Breast epithelium (tissue), 4 donors: ENCODE measurements at regions not wholly inside any gene's neighbourhood (a gene's known extent, or its start where the extent isn't known, plus 50 kb on each side); places are given as distances from the start of the nearest gene placed in this dataset.

Experiments used
- DNase-seq, 2 donors: peaks; one replicate each; pipeline ENCODE4 v3.0.0-alpha.2; 2019; ENCODE audit warnings: low spot score in 2 of 2
- H3K27ac ChIP-seq, 2 donors: fragments of 200-600 bp; sonication (generic) in 1 of 2; one replicate each; pipeline ENCODE4 v1.5.1; 2016 to 2019; ENCODE audit warnings: mild to moderate bottlenecking in 1 of 2
- H3K27me3 ChIP-seq, 2 donors: fragments of 200-600 bp; sonication (generic) in 1 of 2; one replicate each; pipeline versions ENCODE4 v1.5.1 to v1.6.0; 2017 to 2019; ENCODE audit warnings: control low read depth in 1 of 2, mild to moderate bottlenecking in 1 of 2
- H3K36me3 ChIP-seq: fragments of 200-600 bp; one replicate; pipeline ENCODE4 v1.5.1; 2019
- H3K4me1 ChIP-seq, 2 donors: fragments of 200-600 bp; sonication (generic); one replicate each; pipeline ENCODE4 v1.5.1; 2016 to 2019; ENCODE audit warnings: control low read depth in 1 of 2
- H3K4me3 ChIP-seq, 3 donors: fragments of 200-600 bp; sonication (generic); 1 replicate in 2 of 3; 2 replicates in 1 of 3; pipeline ENCODE4 v1.5.1; 2016 to 2019; ENCODE audit warnings: mild to moderate bottlenecking in 3 of 3, moderate library complexity in 2 of 3
- H3K9me3 ChIP-seq, 2 donors: fragments of 200-600 bp; sonication (generic) in 1 of 2; one replicate each; pipeline ENCODE4 v1.5.1; 2016 to 2019; ENCODE audit warnings: control low read depth in 1 of 2
- POLR2A ChIP-seq: fragments of 450-650 bp; IDR thresholded peaks from one replicate; pipeline ENCODE4 v1.6.1; 2016; ENCODE audit warnings: antibody characterized with exemption, mild to moderate bottlenecking, moderate library complexity
- POLR2AphosphoS5 ChIP-seq, 3 donors: sonication (generic); formaldehyde crosslinking; IDR thresholded peaks; one replicate each; pipeline ENCODE4 v1.6.1; 2017; ENCODE audit warnings: antibody characterized with exemption in 3 of 3
- intact Hi-C: fragments of 100-400 bp; cut with DNase I; formaldehyde crosslinking; loops from one replicate; pipeline ENCODE4 v1.15.1; 2023; ENCODE audit warnings: low total_unique reads
- TF ChIP-seq, protein P1 (sequence below), 3 donors: fragments of 450-650 bp; IDR thresholded peaks; one replicate each; pipeline ENCODE4 v1.5.1; 2016 to 2017; ENCODE audit warnings: antibody characterized with exemption in 3 of 3, mild to moderate bottlenecking in 3 of 3, moderate library complexity in 3 of 3

DNA sequence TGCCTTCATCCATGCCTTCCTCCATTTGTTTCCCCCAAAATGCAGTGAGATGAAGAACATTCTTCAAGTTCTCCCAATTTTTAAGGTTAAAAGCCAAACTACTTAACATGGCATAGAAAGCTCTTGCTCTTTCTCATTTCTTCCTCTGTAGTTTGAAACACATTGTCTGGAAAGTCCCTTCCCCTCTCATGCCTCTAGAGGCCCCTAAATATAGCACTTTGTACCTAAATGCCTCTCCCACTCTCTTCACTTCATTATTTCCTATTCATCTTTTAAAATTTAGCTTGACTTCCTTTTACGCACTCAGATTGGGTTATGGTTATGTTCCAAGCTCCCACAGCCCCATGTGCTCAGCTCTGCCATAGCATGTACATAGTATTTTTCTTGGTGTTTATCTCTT, 389.3 kb downstream of the HDGFL1 start:
- intact Hi-C loops: no loop called here
- no peaks in the 10 kb centered on the region for H3K9me3 ChIP-seq
- TF ChIP-seq, protein P1, sequence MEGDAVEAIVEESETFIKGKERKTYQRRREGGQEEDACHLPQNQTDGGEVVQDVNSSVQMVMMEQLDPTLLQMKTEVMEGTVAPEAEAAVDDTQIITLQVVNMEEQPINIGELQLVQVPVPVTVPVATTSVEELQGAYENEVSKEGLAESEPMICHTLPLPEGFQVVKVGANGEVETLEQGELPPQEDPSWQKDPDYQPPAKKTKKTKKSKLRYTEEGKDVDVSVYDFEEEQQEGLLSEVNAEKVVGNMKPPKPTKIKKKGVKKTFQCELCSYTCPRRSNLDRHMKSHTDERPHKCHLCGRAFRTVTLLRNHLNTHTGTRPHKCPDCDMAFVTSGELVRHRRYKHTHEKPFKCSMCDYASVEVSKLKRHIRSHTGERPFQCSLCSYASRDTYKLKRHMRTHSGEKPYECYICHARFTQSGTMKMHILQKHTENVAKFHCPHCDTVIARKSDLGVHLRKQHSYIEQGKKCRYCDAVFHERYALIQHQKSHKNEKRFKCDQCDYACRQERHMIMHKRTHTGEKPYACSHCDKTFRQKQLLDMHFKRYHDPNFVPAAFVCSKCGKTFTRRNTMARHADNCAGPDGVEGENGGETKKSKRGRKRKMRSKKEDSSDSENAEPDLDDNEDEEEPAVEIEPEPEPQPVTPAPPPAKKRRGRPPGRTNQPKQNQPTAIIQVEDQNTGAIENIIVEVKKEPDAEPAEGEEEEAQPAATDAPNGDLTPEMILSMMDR (IDR thresholded peaks at IDR 0.05): no peak
- TF ChIP-seq POLR2AphosphoS5 (IDR thresholded peaks at IDR 0.05) (no peak), POLR2A (no peak)
- H3K4me1 ChIP-seq: no peaks in the 10 kb centered on the region
- DNase-seq: no peak
- H3K36me3 ChIP-seq: no peaks in the 10 kb centered on the region
- H3K4me3 ChIP-seq: no peak overlapping the region
- H3K27ac ChIP-seq: no peak overlapping the region
- no peaks in the 10 kb centered on the region for H3K27me3 ChIP-seq

DNA sequence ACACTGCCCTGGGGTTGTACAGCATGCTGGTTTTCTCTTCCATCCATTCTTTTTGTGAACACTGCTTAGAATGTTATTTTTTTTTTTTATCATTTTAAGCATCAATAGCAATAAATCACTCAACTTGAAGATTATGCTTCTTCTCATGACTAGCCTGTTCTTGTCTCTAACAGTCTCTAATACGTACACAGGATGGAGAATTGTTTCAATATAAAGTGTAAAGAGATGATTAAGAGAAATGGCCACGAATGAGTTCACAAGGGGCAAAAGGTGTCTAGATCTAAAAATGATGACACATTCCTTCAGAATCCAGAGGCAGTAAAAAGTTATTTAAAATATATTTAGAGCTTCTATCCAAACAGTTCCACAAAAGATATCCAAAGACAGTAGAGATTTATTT, 390.2 kb downstream of the HDGFL1 start:
- H3K27me3 ChIP-seq: no peaks in the 10 kb centered on the region
- intact Hi-C loops: no loop called here

DNA sequence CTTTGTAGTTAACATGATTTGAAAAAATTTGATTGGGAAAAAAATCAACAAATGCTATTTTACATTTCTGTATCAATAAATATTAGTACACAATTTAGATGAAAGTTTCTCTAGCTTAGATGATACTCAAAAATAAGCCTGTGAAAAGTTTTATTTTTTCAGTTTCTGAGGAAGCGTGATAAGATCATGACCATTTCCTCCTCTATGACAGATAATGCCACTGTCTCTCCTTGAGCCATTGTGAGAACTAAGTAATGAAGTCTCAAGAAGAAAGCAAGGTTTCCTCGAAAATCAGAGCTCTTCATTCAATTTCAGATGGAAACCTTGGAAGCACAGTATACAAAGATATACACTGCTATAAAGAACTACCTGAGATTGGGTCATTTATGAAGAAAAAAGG, 395.0 kb downstream of the HDGFL1 start:
- H3K4me1 ChIP-seq: no peaks in the 10 kb centered on the region
- DNase-seq: no peak
- TF ChIP-seq POLR2A: no peak
- no peak for TF ChIP-seq POLR2AphosphoS5 (IDR thresholded peaks at IDR 0.05)
- TF ChIP-seq, protein P1 (IDR thresholded peaks at IDR 0.05): no peak
- H3K27ac ChIP-seq: no peak overlapping the region
- H3K27me3 ChIP-seq: no peaks in the 10 kb centered on the region
- intact Hi-C loops: no loop called here
- H3K36me3 ChIP-seq: no peaks in the 10 kb centered on the region
- no peak overlapping the region for H3K4me3 ChIP-seq
- no peaks in the 10 kb centered on the region for H3K9me3 ChIP-seq

More for the DNA sequence above, 390.2 kb downstream of the HDGFL1 start:
- H3K27ac ChIP-seq: no peak overlapping the region
- no peaks in the 10 kb centered on the region for H3K9me3 ChIP-seq
- no peak overlapping the region for H3K4me3 ChIP-seq
- TF ChIP-seq, protein P1 (IDR thresholded peaks at IDR 0.05): no peak
- no peak for TF ChIP-seq POLR2AphosphoS5 (IDR thresholded peaks at IDR 0.05)
- TF ChIP-seq POLR2A: no peak
- H3K4me1 ChIP-seq: no peaks in the 10 kb centered on the region
- no peak for DNase-seq
- H3K36me3 ChIP-seq: no peaks in the 10 kb centered on the region

DNA sequence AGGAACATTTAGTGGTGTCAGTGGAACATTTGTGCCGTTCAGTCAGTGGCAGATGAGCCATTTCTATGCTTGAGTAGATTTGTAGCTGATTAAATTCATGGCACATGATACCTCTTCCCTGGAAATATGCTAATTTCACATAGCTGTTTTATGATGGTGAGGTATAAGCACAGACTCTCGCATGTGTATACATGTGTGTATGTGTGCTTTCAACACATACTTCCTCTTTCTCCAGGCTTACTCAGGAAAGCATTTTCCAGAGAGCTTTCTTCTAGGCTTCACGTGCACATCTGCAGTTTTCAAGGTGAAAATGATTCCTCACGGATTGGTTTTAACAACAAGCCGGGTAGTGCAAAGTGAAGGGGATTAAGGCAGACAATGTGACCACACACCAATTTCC, 396.5 kb downstream of the HDGFL1 start:
- H3K4me3 ChIP-seq: no peak overlapping the region
- no peak for DNase-seq
- no peak overlapping the region for H3K27ac ChIP-seq
- intact Hi-C loops: no loop called here
- H3K36me3 ChIP-seq: no peaks in the 10 kb centered on the region
- TF ChIP-seq POLR2A (no peak), POLR2AphosphoS5 (IDR thresholded peaks at IDR 0.05) (no peak)
- TF ChIP-seq, protein P1 (IDR thresholded peaks at IDR 0.05): no peak
- no peaks in the 10 kb centered on the region for H3K4me1 ChIP-seq
- H3K27me3 ChIP-seq: no peaks in the 10 kb centered on the region
- no peaks in the 10 kb centered on the region for H3K9me3 ChIP-seq

DNA sequence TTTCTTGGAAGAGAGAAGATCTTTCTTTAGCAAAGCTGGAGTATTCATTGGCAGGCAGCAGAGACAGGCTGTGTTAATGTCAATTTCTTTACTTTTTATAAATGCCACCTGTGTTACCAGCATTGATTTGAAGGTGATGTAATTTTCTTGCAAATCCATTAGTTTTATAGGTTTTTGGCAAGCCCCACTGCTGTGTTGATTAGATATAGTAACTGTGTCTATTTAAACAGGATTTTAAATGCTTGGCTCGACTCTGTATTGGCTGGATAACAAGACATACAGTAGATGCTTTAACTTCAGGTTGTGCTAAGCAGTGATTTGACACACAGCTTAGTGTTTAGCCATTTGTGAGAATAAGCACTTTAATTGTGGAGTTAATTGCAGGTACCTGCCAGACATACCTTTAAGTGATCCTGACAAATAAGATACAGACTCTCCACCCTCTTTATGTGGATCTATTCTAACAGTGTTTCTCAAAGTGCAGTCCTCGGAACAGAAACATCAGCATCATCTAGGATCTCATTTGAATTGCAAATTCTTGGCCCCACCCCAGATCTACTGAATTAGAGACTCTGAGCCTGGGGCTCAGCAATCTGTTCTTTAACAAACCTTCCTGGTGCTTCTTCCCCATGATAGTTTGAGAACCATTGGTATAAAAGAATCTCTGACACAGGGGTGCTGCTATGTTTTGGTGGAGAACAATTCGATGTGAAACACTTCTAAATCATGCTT, 397.5 kb downstream of the HDGFL1 start:
- intact Hi-C loops: no loop called here
- no peaks in the 10 kb centered on the region for H3K9me3 ChIP-seq

More for the DNA sequence above, 397.5 kb downstream of the HDGFL1 start:
- TF ChIP-seq POLR2AphosphoS5 (IDR thresholded peaks at IDR 0.05): no peak
- TF ChIP-seq POLR2A: no peak
- TF ChIP-seq, protein P1 (IDR thresholded peaks at IDR 0.05): no peak
- Histone ChIP-seq H3K27me3 (no peaks in the 10 kb centered on the region), H3K27ac (no peak overlapping the region), H3K4me1 (no peaks in the 10 kb centered on the region), H3K4me3 (no peak overlapping the region), H3K36me3 (no peaks in the 10 kb centered on the region)
- DNase-seq: no peak
